Retinal pigment epithelial cell (primary cell): ENCODE measurements at regions not wholly inside any gene's neighbourhood (a gene's known extent, or its start where the extent isn't known, plus 50 kb on each side); places are given as distances from the start of the nearest gene placed in this dataset.
"Not testable (repeated sequence)": the region's sequence is repeated elsewhere in the genome, so short reads cannot be mapped to it uniquely, and the experiment has no call there.

Experiments
- DNase-seq: peaks from one replicate; pipeline ENCODE4 v3.0.0-alpha.2; 2010; ENCODE audit warnings: low read depth
- H3K4me3 ChIP-seq: 2 replicates; pipeline ENCODE4 v1.5.1; 2011; ENCODE audit warnings: mild to moderate bottlenecking, low read length, control low read depth, moderate library complexity
- TF ChIP-seq, protein P1 (sequence below): conservative IDR thresholded peaks from 2 replicates; pipeline ENCODE4 v1.5.1; 2011; ENCODE audit warnings: low read depth, low read length, control low read depth, inconsistent platforms

DNA sequence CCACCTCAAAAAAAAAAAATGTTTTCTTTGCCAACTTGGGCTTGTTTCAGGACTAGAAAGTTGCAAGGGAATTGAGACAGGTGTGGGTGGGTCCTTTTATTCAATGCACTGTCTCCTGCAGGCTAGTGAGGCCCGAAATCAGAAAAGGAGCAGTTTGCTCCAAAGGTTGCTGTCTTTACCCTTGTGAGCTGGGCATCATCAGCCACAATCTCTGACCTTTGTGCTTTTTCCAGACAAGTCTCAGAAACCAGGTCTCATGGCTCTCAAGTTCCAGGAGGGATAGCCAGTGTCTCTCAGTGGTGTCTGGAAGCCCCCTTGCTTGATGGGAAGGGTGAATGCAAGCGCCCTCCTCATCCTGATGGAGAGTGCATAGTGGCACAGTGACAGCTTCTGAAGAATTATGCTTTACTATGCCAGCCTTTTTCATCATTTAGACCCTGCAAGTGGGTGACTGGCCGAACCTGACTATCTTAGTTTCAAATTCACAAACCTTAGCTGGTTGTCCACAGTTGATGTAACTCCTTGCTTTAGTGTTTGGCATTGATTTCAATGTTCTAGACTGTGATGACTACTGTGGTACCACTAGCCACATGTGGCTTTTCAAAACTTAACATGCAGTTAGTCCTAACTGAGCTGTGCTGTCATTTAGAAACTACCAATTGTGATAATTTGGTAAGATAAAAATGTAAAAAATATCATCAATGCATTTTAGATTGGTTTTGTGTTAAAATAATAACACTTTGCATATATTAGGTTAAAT lies 468.6 kb downstream of the GADD45G start:
- no peak overlapping the region for H3K4me3 ChIP-seq
- TF ChIP-seq, protein P1, sequence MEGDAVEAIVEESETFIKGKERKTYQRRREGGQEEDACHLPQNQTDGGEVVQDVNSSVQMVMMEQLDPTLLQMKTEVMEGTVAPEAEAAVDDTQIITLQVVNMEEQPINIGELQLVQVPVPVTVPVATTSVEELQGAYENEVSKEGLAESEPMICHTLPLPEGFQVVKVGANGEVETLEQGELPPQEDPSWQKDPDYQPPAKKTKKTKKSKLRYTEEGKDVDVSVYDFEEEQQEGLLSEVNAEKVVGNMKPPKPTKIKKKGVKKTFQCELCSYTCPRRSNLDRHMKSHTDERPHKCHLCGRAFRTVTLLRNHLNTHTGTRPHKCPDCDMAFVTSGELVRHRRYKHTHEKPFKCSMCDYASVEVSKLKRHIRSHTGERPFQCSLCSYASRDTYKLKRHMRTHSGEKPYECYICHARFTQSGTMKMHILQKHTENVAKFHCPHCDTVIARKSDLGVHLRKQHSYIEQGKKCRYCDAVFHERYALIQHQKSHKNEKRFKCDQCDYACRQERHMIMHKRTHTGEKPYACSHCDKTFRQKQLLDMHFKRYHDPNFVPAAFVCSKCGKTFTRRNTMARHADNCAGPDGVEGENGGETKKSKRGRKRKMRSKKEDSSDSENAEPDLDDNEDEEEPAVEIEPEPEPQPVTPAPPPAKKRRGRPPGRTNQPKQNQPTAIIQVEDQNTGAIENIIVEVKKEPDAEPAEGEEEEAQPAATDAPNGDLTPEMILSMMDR, result no peak
- DNase-seq, result no peak

DNA sequence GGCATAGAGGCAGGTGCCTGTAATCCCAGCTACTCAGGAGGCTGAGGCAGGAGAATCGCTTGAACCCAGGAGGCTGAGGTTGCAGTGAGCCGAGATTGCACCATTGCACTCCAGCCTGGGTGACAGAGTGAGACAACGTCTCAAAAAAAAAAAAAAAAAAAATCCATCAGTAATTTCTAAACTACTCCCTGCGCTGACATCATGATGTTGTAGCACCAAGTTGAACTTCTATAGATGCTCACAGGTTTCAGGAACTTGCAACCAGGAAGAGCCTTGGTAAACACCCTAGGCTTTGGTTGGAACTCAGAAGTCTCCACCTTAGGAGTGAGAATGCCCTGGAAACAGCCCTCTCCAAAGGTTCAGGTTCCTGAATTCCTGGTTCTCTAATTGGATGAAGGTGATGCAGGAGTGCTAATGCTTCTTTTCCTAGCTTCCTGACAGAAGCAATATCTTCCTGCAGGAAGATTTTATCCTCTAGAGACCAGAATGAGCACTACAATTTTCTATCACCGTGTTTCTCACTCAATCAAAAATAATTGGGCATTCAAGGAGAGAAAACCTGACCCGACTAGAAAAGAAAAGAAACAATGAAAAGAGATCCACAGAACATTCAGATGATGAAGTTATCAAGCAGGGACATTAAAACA lies 469.6 kb downstream of the GADD45G start:
- DNase-seq, result no peak
- TF ChIP-seq, protein P1, result no peak
- H3K4me3 ChIP-seq, result no peak overlapping the region

DNA sequence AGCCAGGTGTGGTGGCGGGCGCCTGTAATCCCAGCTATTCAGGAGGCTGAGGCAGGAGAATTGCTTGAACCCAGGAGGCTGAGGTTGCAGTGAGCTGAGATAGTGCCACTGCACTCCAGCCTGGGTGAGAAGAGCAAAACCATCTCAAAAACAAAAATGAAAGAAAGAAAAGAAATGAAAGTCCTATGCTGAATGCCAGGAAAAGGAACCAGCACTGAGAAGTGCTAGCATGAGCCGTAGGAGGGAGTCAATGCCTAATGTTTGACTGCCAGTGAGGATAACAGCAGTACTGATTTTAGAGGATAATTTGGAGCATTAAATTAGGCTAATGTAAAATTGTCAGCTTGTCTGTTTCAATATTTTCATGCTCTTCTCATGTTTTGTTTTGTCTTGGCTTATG lies 472.8 kb downstream of the GADD45G start:
- not testable (repeated sequence) for H3K4me3 ChIP-seq, DNase-seq

DNA sequence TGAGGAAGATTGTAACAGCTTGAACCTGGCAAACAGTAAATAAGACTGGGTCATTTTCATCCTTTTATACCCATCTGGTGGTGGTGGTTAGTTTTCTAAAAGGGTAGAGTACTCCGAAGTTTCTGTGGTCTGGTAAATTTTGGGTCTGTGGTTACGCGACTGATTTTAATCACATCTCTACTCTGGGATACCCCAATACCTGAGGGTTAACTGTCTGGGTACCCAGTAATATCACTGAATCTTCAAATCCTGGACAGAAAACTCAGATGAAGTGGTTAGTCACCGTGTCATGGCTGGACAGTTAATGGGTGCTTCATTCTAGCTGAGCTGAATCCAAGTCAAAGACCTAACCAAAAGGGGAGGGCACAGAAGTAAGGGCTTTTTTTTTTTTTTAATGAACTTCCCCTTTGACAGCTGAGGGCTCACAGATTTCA lies 474.2 kb downstream of the GADD45G start:
- TF ChIP-seq, protein P1, result no peak
- H3K4me3 ChIP-seq, result no peak overlapping the region
- DNase-seq, result no peak

DNA sequence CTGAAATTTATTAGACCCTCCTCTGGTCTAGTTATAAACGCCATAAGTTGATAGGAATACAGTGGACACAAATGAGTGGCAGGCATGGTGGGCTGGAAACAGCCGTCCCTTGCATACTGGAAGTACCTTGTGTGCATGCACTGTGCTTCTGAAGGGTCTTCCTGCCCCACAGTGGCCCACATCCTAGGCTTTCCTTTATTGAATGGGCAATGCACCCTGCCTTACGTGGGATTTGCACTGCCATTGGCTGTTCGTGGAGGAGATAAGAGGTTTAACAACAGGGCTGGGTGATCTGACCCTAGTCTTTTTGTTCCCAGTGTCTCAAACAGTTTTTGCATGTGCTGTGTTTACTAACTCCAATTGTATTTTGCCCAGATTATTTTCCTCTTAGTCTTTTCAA lies 480.8 kb downstream of the GADD45G start:
- TF ChIP-seq, protein P1, result no peak
- no peak overlapping the region for H3K4me3 ChIP-seq
- no peak for DNase-seq

DNA sequence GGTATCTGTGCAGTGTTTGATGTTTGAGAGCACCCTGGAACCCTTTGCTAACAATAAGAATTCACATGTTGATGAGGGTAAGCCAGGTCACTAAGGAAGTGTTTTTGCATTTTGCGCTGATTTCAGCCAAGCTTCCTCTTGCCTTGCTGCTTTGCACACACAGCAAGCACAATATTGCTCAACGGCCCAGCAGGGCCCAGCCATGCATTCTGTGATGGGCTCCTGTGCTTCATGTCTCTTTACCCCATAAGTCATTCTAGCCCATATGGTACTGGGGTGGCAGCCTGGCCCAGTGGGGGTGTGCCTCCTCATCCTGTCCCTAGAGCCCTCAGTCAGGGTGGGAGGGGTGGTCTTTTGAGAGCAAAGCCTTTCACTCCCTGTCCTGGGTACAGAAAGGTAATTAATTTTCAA lies 481.3 kb downstream of the GADD45G start:
- TF ChIP-seq, protein P1, result no peak
- H3K4me3 ChIP-seq, result no peak overlapping the region
- DNase-seq, result no peak

DNA sequence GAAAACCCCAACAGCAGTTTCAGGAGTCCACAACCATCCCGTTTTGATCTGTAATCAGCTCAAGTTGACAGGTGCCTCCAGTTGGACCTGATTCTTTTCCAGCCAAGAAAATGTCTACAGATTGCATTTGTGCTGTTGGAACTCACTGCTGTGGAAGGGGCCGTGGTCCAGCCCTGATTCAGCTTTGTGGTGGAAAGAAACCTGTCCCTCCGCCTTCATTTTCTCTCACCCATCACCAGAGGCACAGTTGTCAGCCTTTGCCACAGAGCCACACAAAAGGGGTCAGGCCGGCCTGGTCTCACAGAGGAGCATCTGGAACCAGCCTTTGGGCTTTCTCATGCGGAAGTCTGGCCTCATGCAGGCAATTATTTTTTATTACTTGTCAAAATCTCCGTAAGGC lies 483.6 kb downstream of the GADD45G start:
- TF ChIP-seq, protein P1, result no peak
- no peak overlapping the region for H3K4me3 ChIP-seq
- DNase-seq, result no peak
